Osteocyte (in vitro differentiated cells): ENCODE measurements at regions not wholly inside any gene's neighbourhood (a gene's known extent, or its start where the extent isn't known, plus 50 kb on each side); places are given as distances from the start of the nearest gene placed in this dataset.

Experiments
- DNase-seq: peaks from one replicate; pipeline ENCODE4 v3.0.0; 2021; ENCODE audit warnings: mixed read lengths; ENCODE audit not compliant: unreplicated experiment; ENCODE audit errors: extremely low spot score
- H3K27ac Mint-ChIP-seq: one replicate; pipeline ENCODE4 v1.8.0; 2021; ENCODE audit warnings: mild to moderate bottlenecking, mixed read lengths; ENCODE audit not compliant: unreplicated experiment
- H3K27me3 Mint-ChIP-seq: one replicate; pipeline ENCODE4 v1.8.0; 2021; ENCODE audit warnings: mixed read lengths; ENCODE audit not compliant: unreplicated experiment
- H3K36me3 Mint-ChIP-seq: one replicate; pipeline ENCODE4 v1.8.0; 2021; ENCODE audit warnings: mixed read lengths; ENCODE audit not compliant: unreplicated experiment
- H3K4me1 Mint-ChIP-seq: one replicate; pipeline ENCODE4 v1.8.0; 2021; ENCODE audit warnings: mixed read lengths; ENCODE audit not compliant: unreplicated experiment
- H3K4me3 Mint-ChIP-seq: one replicate; pipeline ENCODE4 v1.8.0; 2021; ENCODE audit warnings: mild to moderate bottlenecking, moderate library complexity, mixed read lengths; ENCODE audit not compliant: unreplicated experiment
- H3K9me3 Mint-ChIP-seq: one replicate; pipeline ENCODE4 v1.8.0; 2021; ENCODE audit warnings: mixed read lengths; ENCODE audit not compliant: unreplicated experiment
- CTCF ChIP-seq: fragments of 200-600 bp; sonication (generic); IDR thresholded peaks from 2 replicates; pipeline ENCODE4 v1.5.0; 2021; ENCODE audit warnings: antibody characterized with exemption, mild to moderate bottlenecking, moderate library complexity

- DNase-seq = no peak
- no peak overlapping the region for H3K4me3 Mint-ChIP-seq
- peaks cover 14% of the 10 kb centered on the region for H3K27me3 Mint-ChIP-seq
Observed at GRCh38 chr6:12654514-12654913, 62.1 kb upstream of the PHACTR1 start.

GRCh38 chr6:12656906-12657305, 59.7 kb upstream of the PHACTR1 start:
- DNase-seq = no peak
- Mint-ChIP-seq H3K9me3 (no peaks in the 10 kb centered on the region), H3K4me3 (no peak overlapping the region), H3K27ac (no peak overlapping the region), H3K36me3 (no peaks in the 10 kb centered on the region), H3K27me3 (peaks cover 14% of the 10 kb centered on the region), H3K4me1 (no peaks in the 10 kb centered on the region)
- no peak for TF ChIP-seq CTCF

More at GRCh38 chr6:12654514-12654913, 62.1 kb upstream of the PHACTR1 start:
- Mint-ChIP-seq H3K36me3 (no peaks in the 10 kb centered on the region), H3K9me3 (peaks cover 7% of the 10 kb centered on the region), H3K27ac (no peak overlapping the region), H3K4me1 (no peaks in the 10 kb centered on the region)
- TF ChIP-seq CTCF = no peak

- H3K4me1 Mint-ChIP-seq = no peaks in the 10 kb centered on the region
- H3K27ac Mint-ChIP-seq = no peak overlapping the region
- no peak for TF ChIP-seq CTCF
- no peaks in the 10 kb centered on the region for H3K9me3 Mint-ChIP-seq
- H3K36me3 Mint-ChIP-seq = no peaks in the 10 kb centered on the region
- H3K27me3 Mint-ChIP-seq = peaks cover 10% of the 10 kb centered on the region
- H3K4me3 Mint-ChIP-seq = no peak overlapping the region
- DNase-seq = no peak
Observed at GRCh38 chr6:12657884-12658283, 58.7 kb upstream of the PHACTR1 start.

- Mint-ChIP-seq H3K4me3 (no peak overlapping the region), H3K27me3 (peaks cover 30% of the 10 kb centered on the region), H3K27ac (no peak overlapping the region), H3K36me3 (no peaks in the 10 kb centered on the region), H3K9me3 (no peaks in the 10 kb centered on the region), H3K4me1 (peaks cover 3% of the 10 kb centered on the region)
- DNase-seq = no peak
- TF ChIP-seq CTCF = no peak
Observed at GRCh38 chr6:12661432-12662089, 55.0 kb upstream of the PHACTR1 start.
